ENCODE measurements at regions not wholly inside any gene's neighbourhood (a gene's known extent, or its start where the extent isn't known, plus 50 kb on each side); places are given as distances from the start of the nearest gene placed in this dataset.

GRCh38 chr3:55269636-55270035 is 217.5 kb downstream of the WNT5A start:
- no peak for TF ChIP-seq CTCF (IDR thresholded peaks at IDR 0.05; ENCODE audit: low read length)
- TF ChIP-seq EZH2 (optimal IDR thresholded peaks at IDR 0.05; ENCODE audit: low read depth, low read length): no peak
- no peak for TF ChIP-seq EZH2phosphoT487 (IDR thresholded peaks at IDR 0.05; ENCODE audit: low read length)
